ACC112 (cell line): ENCODE measurements at regions not wholly inside any gene's neighbourhood (a gene's known extent, or its start where the extent isn't known, plus 50 kb on each side); places are given as distances from the start of the nearest gene placed in this dataset.

ENCODE experiments used
- H2AFZ ChIP-seq: fragments of 200-600 bp; sonication (generic); one replicate; pipeline ENCODE4 v1.6.0; 2017; ENCODE audit warnings: antibody characterized with exemption, low read length; ENCODE audit not compliant: unreplicated experiment
- H3K27ac ChIP-seq: fragments of 200-600 bp; sonication (generic); 2 replicates; pipeline ENCODE4 v1.5.1; 2014; ENCODE audit warnings: low read depth, mild to moderate bottlenecking, antibody characterized with exemption, low read length, moderate library complexity
- H3K27me3 ChIP-seq: fragments of 200-600 bp; sonication (generic); 2 replicates; pipeline ENCODE4 v1.6.1; 2014; ENCODE audit warnings: mild to moderate bottlenecking, antibody characterized with exemption, low read length, moderate library complexity, mixed read lengths; ENCODE audit not compliant: insufficient read depth
- H3K36me3 ChIP-seq: fragments of 200-600 bp; sonication (generic); 2 replicates; pipeline ENCODE4 v1.6.1; 2016; ENCODE audit warnings: mild to moderate bottlenecking, antibody characterized with exemption, low read length, moderate library complexity, mixed read lengths; ENCODE audit not compliant: insufficient read depth
- H3K4me1 ChIP-seq: fragments of 200-600 bp; sonication (generic); one replicate; pipeline ENCODE4 v1.6.1; 2016; ENCODE audit warnings: low read length, mixed read lengths; ENCODE audit not compliant: insufficient read depth, unreplicated experiment, control insufficient read depth
- H3K4me3 ChIP-seq: fragments of 200-600 bp; sonication (generic); 2 replicates; pipeline ENCODE4 v1.5.1; 2014; ENCODE audit warnings: mild to moderate bottlenecking, low read depth, low read length
- H3K79me2 ChIP-seq: fragments of 200-600 bp; sonication (generic); one replicate; pipeline ENCODE4 v1.6.0; 2016; ENCODE audit warnings: low read length; ENCODE audit not compliant: control insufficient read depth, unreplicated experiment, insufficient read depth

GRCh38 chr1:25081496-25081895 lies 150.8 kb downstream of the SYF2 start:
- no peaks in the 10 kb centered on the region for H3K4me1 ChIP-seq
- no peaks in the 10 kb centered on the region for H3K36me3 ChIP-seq
- H3K79me2 ChIP-seq = no peaks in the 10 kb centered on the region
- H3K27me3 ChIP-seq = peaks cover 23% of the 10 kb centered on the region
- H2AFZ ChIP-seq = no peak overlapping the region
- H3K4me3 ChIP-seq = no peak overlapping the region
- no peak overlapping the region for H3K27ac ChIP-seq

GRCh38 chr1:25080294-25081209 lies 150.5 kb upstream of the RUNX3 start:
- no peak overlapping the region for H3K4me3 ChIP-seq

GRCh38 chr1:25079048-25079447 lies 149.0 kb upstream of the RUNX3 start:
- Histone ChIP-seq H3K27ac (no peak overlapping the region), H3K79me2 (no peaks in the 10 kb centered on the region), H3K4me3 (no peak overlapping the region), H2AFZ (no peak overlapping the region), H3K36me3 (no peaks in the 10 kb centered on the region), H3K4me1 (no peaks in the 10 kb centered on the region), H3K27me3 (peaks cover 24% of the 10 kb centered on the region)

More at GRCh38 chr1:25080294-25081209, 150.5 kb upstream of the RUNX3 start:
- H3K79me2 ChIP-seq = no peaks in the 10 kb centered on the region
- no peaks in the 10 kb centered on the region for H3K4me1 ChIP-seq
- H3K27me3 ChIP-seq = peaks cover 32% of the 10 kb centered on the region
- H3K36me3 ChIP-seq = no peaks in the 10 kb centered on the region
- peak overlapping the region; percentile 40 for H2AFZ ChIP-seq
- no peak overlapping the region for H3K27ac ChIP-seq

DNA sequence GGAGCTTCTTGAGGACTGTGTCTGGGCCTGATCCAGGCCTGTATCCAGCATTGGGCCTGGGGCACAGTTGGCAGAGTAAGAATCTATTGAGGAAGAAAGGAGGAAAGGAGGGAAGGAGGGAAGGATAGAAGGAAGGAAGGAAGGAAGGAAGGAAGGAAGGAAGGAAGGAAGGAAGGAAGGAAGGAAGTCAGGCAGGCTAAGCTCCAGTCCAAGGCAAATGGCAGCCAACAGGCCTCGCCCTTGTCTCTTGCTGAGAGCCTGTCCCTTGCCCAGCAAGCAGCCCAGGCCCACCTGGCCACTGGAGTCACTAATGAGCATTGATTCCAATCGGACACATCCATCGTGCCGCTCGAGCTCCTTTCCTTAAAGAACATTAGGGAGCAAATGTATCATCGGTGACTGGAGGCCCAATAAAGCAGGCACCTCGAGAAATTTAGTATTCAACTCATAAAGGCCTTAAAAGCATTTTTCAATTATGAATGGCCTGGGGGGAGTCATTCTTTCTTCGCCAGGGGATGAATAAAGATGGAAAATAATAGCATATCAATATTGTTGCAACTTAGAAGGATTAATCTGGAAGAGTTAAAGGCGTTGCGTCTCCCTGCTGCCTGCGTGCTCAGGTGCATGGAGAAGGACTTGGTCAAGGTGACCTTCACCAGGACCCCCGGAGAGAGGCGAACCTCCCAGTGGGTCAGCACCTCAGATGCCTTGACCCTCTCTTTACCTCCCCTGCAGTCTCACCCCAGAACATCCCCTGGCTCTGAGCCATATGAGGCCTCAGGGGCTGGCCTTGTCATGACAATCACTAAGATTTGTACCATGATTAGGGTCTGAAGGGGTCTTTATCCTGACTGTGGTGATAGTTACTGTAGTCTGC lies 144.5 kb upstream of the RUNX3 start:
- H2AFZ ChIP-seq = no peak overlapping the region
- H3K79me2 ChIP-seq = no peaks in the 10 kb centered on the region
- H3K27me3 ChIP-seq = peaks cover 24% of the 10 kb centered on the region
- H3K4me1 ChIP-seq = no peaks in the 10 kb centered on the region
- no peaks in the 10 kb centered on the region for H3K36me3 ChIP-seq
- H3K27ac ChIP-seq = no peak overlapping the region
- H3K4me3 ChIP-seq = no peak overlapping the region

DNA sequence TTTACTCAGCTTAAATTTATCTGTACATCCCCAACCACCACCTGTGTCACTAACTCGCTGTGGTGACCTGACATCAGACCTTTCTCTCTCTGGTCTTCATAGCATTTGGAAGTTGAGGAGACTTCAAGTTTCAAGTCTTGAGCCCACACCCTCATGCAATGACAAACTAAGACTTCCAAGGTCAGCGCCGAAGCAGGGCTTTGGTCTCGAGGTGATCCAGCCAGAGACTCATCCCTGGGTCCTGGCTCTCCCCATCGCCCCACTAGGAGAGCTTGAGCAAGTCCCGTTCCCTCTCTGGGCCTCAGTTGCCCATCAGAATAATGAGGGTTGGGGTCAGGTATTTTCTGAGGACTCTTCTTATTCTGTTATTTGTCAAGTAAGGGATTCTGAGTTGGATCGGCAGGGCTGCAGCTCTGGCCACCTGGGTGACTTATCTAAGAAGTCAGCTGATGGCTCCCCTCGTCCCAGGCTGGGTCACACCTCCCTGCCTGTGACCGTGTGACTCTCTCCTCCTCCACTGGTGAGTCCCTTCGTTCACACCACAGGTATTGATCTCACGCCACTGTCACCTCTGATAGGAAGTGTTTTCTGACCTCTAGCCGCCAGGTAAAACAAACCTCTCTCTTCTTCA lies 143.7 kb upstream of the RUNX3 start:
- peaks cover 29% of the 10 kb centered on the region for H3K27me3 ChIP-seq
- no peaks in the 10 kb centered on the region for H3K4me1 ChIP-seq
- no peak overlapping the region for H2AFZ ChIP-seq
- no peaks in the 10 kb centered on the region for H3K79me2 ChIP-seq
- H3K27ac ChIP-seq = no peak overlapping the region
- H3K4me3 ChIP-seq = no peak overlapping the region
- no peaks in the 10 kb centered on the region for H3K36me3 ChIP-seq

DNA sequence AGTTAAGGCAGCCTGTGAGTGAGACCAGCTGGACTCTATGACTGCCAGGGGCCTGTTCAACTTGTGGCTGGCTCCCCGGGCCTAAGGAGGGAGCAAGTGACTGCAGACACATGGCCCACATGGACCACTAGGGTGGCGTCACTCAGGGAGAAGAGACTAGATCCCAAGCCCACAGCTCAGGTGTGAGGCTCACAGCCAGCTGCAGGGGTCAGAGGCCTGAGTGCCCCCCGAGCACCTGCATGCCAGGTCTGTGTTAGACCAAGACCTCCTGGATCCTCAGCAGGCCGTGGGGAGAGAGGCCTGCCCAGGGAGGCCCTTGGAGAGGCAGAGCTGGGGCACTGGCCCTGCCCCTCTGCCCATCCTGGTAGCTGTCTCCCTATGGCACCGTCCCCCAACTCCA lies 142.4 kb upstream of the RUNX3 start:
- Histone ChIP-seq H3K27ac (no peak overlapping the region), H3K4me1 (no peaks in the 10 kb centered on the region), H3K27me3 (peaks cover 33% of the 10 kb centered on the region), H3K79me2 (no peaks in the 10 kb centered on the region), H3K36me3 (no peaks in the 10 kb centered on the region), H2AFZ (no peak overlapping the region), H3K4me3 (no peak overlapping the region)

DNA sequence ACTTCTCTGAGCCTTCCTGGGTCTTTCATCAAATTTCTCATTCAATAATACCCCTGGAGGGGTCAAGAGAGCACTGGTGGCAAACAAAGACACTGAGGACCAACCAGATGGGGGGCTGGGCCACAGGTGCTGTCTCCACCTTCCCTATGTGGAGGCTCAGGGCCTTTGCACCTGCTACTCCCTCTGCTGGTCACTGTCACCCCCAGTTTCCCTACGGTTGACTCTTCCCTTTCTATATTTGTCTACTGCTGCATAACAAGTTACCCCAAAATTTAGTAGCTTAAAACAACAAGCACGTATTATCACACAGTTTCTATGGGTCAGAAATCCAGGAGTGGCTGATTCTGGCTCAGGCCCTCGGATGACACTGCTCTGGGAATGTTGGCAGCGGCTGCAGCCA lies 138.8 kb upstream of the RUNX3 start:
- H3K36me3 ChIP-seq = no peaks in the 10 kb centered on the region
- H3K79me2 ChIP-seq = no peaks in the 10 kb centered on the region
- H3K4me3 ChIP-seq = no peak overlapping the region
- H3K27ac ChIP-seq = no peak overlapping the region
- no peaks in the 10 kb centered on the region for H3K4me1 ChIP-seq
- H3K27me3 ChIP-seq = peaks cover 49% of the 10 kb centered on the region
- H2AFZ ChIP-seq = no peak overlapping the region

GRCh38 chr1:25068316-25068715 lies 138.2 kb upstream of the RUNX3 start:
- H3K4me1 ChIP-seq = no peaks in the 10 kb centered on the region
- no peak overlapping the region for H2AFZ ChIP-seq
- H3K27me3 ChIP-seq = peaks cover 49% of the 10 kb centered on the region
- no peak overlapping the region for H3K27ac ChIP-seq
- H3K4me3 ChIP-seq = no peak overlapping the region
- H3K79me2 ChIP-seq = no peaks in the 10 kb centered on the region
- no peaks in the 10 kb centered on the region for H3K36me3 ChIP-seq

DNA sequence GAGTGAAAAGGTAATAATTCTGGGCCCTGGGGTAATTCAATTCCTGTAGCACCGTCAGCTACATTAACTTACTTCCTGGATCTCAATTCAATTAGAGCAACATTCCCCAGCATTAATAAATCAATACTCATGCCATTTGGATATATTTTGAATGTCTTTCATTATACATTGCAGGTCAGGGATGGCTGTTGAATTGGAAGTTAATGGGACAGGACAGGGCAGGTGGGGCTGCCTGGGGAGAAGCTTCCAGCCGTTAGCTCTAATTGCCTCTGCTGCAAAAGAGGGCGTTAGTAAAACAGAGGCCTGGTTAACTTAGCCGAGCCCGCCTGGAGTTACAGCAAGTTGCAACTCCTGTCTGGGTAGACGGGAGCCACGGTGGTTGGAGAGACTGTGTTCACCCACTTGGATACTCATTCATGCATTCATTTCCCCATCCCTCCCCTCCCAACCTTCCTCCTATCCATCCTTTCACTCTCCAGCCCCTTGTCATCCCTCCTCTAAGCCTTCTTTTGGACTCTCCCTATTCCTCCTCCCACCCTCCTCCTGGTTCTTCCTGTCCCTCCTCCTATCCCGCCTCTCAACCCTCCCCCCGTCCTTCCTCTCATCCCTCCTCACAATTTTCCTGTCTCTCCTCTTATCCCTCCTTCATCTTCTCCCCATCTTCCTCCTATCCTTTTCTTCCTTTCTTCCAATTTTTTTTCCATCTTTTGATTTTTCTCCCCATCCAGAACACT lies 137.6 kb upstream of the RUNX3 start:
- H3K79me2 ChIP-seq = no peaks in the 10 kb centered on the region
- H3K27ac ChIP-seq = no peak overlapping the region
- no peaks in the 10 kb centered on the region for H3K36me3 ChIP-seq
- H2AFZ ChIP-seq = no peak overlapping the region
- no peak overlapping the region for H3K4me3 ChIP-seq
- H3K27me3 ChIP-seq = peaks cover 49% of the 10 kb centered on the region
- no peaks in the 10 kb centered on the region for H3K4me1 ChIP-seq
